RPMI8226 (cell line): ENCODE measurements at regions not wholly inside any gene's neighbourhood (a gene's known extent, or its start where the extent isn't known, plus 50 kb on each side); places are given as distances from the start of the nearest gene placed in this dataset.

Experiments used
- DNase-seq: peaks from one replicate; pipeline ENCODE4 v3.0.0-alpha.2; 2015

- no peak for DNase-seq
Measured at GRCh38 chrX:7216981-7217587, 69.1 kb upstream of the PUDP start.

GRCh38 chrX:7215842-7216241 is 67.9 kb upstream of the PUDP start:
- no peak for DNase-seq

- DNase-seq, result no peak
Measured at GRCh38 chrX:7214251-7214650, 66.3 kb upstream of the PUDP start.

DNA sequence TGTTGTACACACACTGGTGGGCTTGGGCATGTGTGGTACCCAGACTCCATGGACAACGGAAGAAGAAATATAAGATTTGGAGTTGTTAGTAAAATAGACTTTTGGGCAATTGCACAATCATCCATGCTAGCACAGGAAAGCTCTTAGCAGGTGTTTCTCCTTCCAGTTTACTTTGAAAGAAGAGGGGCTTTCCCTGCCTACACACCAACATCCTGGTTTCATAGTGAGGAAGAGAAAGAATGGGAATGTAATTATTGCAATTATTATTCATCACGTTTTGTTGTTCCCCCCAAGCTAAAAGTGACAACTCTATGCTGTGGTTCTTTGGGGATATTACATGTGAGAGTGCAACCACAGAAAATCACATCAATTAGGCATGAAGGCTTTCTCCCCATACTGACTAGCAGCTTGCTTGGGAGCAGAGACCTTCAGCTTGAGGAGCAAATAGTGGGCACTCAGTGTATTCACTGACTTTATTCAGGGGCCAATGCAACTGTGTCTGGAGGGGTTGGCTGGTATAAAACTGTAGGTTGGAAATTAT is 57.2 kb upstream of the PUDP start:
- no peak for DNase-seq

- DNase-seq, result no peak
Measured at GRCh38 chrX:7204619-7205018, 56.7 kb upstream of the PUDP start.

DNA sequence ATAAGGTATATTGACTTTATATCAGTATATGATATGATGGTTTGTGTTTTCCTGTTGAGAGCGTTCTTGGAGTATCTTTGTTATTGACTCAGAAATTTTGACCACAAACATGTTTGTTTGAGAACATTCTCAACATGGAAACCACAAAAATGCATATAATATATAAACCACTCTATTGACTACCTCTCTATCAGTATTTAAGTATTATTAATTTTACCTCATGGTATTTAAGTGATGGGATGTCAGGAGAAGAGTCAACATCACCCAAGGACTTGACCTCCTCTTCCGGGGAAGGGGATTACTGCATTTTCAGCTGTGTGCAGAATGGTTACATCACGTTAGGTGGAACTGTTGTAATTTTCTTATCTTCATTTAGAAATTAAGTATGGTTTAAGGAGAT is 54.3 kb upstream of the PUDP start:
- DNase-seq, result no peak

GRCh38 chrX:7201496-7201895 is 53.5 kb upstream of the PUDP start:
- no peak for DNase-seq

DNA sequence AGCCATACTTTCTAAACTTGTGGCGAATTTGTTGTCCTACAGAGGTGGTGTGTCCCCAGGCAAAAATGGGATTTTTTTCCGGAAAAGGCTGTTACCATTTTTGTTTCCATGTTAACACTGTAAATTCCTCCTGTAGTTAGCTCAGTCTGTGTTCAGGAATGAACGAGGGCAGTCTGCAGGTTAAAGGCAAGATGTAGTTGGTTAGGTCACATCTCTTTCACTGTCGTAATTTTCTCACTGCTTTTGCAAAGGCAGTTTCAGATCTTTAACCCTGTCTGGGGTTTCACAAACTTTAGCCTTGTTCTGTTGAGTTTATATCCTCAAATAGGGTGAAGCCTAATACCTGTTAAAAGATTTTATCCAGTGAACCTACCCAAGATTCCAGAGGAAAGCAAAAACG is 50.5 kb upstream of the PUDP start:
- no peak for DNase-seq
